CD4-positive, alpha-beta T cell (primary cell): ENCODE measurements at regions not wholly inside any gene's neighbourhood (a gene's known extent, or its start where the extent isn't known, plus 50 kb on each side); places are given as distances from the start of the nearest gene placed in this dataset.

ENCODE experiments used
- ATAC-seq: fragments of 200-7000 bp; cut with Tn5 transposase; one replicate; pipeline ENCODE4 v1.10.0; 2022; ENCODE audit warnings: mild to moderate bottlenecking; ENCODE audit not compliant: poor library complexity
- CTCF ChIA-PET: fragments of 350-600 bp; sonication (Branson Sonifier 250); formaldehyde crosslinking; loops from one replicate; lab custom pipeline; 2021; ENCODE audit warnings: antibody characterized with exemption, inconsistent platforms; lab: Charles Lee
- POLR2A ChIA-PET: fragments of 350-600 bp; sonication (Branson Sonifier 250); formaldehyde crosslinking; loops from one replicate; lab custom pipeline; 2021; ENCODE audit warnings: antibody characterized with exemption, inconsistent platforms; lab: Charles Lee
- DNase-seq, 14 experiments: peaks; one replicate each; pipeline ENCODE4 v3.0.0-alpha.2; 2013 to 2020; ENCODE audit warnings: mixed read lengths in 2 of 14
- H3K27ac ChIP-seq, 2 donors: one replicate each; pipeline versions ENCODE4 v1.5.1 to v1.7.0; 2013; ENCODE audit warnings: low read length in 2 of 2, low read depth in 1 of 2, mild to moderate bottlenecking in 1 of 2
- H3K27me3 ChIP-seq, 2 experiments: 1 replicate in 1 of 2; 2 replicates in 1 of 2; pipeline versions ENCODE4 v1.6.1 to v1.7.0; 2013; ENCODE audit warnings: low read length in 2 of 2, control low read depth in 1 of 2, mild to moderate bottlenecking in 1 of 2, moderate library complexity in 1 of 2; ENCODE audit not compliant: insufficient read depth in 2 of 2, control insufficient read depth in 1 of 2
- H3K36me3 ChIP-seq: one replicate; pipeline ENCODE4 v1.6.1; 2013; ENCODE audit warnings: low read length, control low read depth; ENCODE audit not compliant: insufficient read depth
- H3K4me1 ChIP-seq: one replicate; pipeline ENCODE4 v1.6.1; 2013; ENCODE audit warnings: low read length, control low read depth; ENCODE audit not compliant: insufficient read depth
- H3K4me3 ChIP-seq: one replicate; pipeline ENCODE4 v1.5.1; 2013; ENCODE audit warnings: mild to moderate bottlenecking, low read length, moderate library complexity
- H3K9me3 ChIP-seq, 2 experiments: 1 replicate in 1 of 2; 2 replicates in 1 of 2; pipeline versions ENCODE4 v1.6.1 to v1.7.0; 2013; ENCODE audit warnings: low read length in 2 of 2, mild to moderate bottlenecking in 2 of 2, control low read depth in 1 of 2, moderate library complexity in 1 of 2; ENCODE audit not compliant: control insufficient read depth in 1 of 2, insufficient read depth in 1 of 2
- H3K27ac Mint-ChIP-seq: one replicate; pipeline ENCODE4 v1.8.0; 2020; ENCODE audit warnings: mixed read lengths
- H3K27me3 Mint-ChIP-seq: one replicate; pipeline ENCODE4 v1.8.0; 2021; ENCODE audit warnings: mixed read lengths
- H3K36me3 Mint-ChIP-seq: one replicate; pipeline ENCODE4 v1.8.0; 2021; ENCODE audit warnings: low read depth, mixed read lengths
- H3K4me1 Mint-ChIP-seq: one replicate; pipeline ENCODE4 v1.8.0; 2021; ENCODE audit warnings: low read depth, mixed read lengths
- H3K4me3 Mint-ChIP-seq: one replicate; pipeline ENCODE4 v1.8.0; 2020; ENCODE audit warnings: mild to moderate bottlenecking, mixed read lengths
- H3K9me3 Mint-ChIP-seq: one replicate; pipeline ENCODE4 v1.8.0; 2020; ENCODE audit warnings: mixed read lengths
- CTCF ChIP-seq: fragments of 200-600 bp; IDR thresholded peaks from one replicate; pipeline ENCODE4 v1.8.0; 2022; ENCODE audit warnings: antibody characterized with exemption, mild to moderate bottlenecking
- intact Hi-C, 2 experiments: fragments of 100-400 bp; cut with DNase I in 1 of 2; cut with micrococcal nuclease in 1 of 2; formaldehyde crosslinking; loops; one replicate each; pipeline versions ENCODE4 v1.15.1 to v1.9.0; 2023 to 2025; cut with DNase I, micrococcal nuclease

GRCh38 chr4:156298230-156298629, 344.6 kb upstream of the CTSO start:
- Mint-ChIP-seq H3K36me3 (no peaks in the 10 kb centered on the region), H3K9me3 (peaks cover 1% of the 10 kb centered on the region), H3K4me3 (no peak overlapping the region), H3K27me3 (no peaks in the 10 kb centered on the region), H3K27ac (no peak overlapping the region), H3K4me1 (no peaks in the 10 kb centered on the region)
- CTCF ChIA-PET: no interaction called here
- no peak overlapping the region for H3K4me3 ChIP-seq
- peaks cover 0 to 4% of the 10 kb centered on the region in 2 experiments for H3K9me3 ChIP-seq
- no peak for ATAC-seq
- intact Hi-C loops: no loop called here
- no peaks in the 10 kb centered on the region for H3K36me3 ChIP-seq
- H3K27me3 ChIP-seq: no peaks in the 10 kb centered on the region
- TF ChIP-seq CTCF: no peak
- H3K4me1 ChIP-seq: no peaks in the 10 kb centered on the region
- DNase-seq: no peak
- H3K27ac ChIP-seq: no peak overlapping the region
- POLR2A ChIA-PET: no interaction called here

- DNase-seq (no peak), ATAC-seq (no peak)
- no peaks in the 10 kb centered on the region for H3K27me3 Mint-ChIP-seq
- Histone ChIP-seq H3K4me1 (no peaks in the 10 kb centered on the region), H3K36me3 (no peaks in the 10 kb centered on the region), H3K27me3 (no peaks in the 10 kb centered on the region), H3K4me3 (no peak overlapping the region), H3K9me3 (peaks cover 0 to 3% of the 10 kb centered on the region in 2 experiments), H3K27ac (no peak overlapping the region)
- intact Hi-C loops: no loop called here
- no peak overlapping the region for H3K27ac Mint-ChIP-seq
- no peak for TF ChIP-seq CTCF
- CTCF ChIA-PET: no interaction called here
- H3K4me1 Mint-ChIP-seq: no peaks in the 10 kb centered on the region
- no peaks in the 10 kb centered on the region for H3K9me3 Mint-ChIP-seq
- H3K36me3 Mint-ChIP-seq: no peaks in the 10 kb centered on the region
- POLR2A ChIA-PET: no interaction called here
- no peak overlapping the region for H3K4me3 Mint-ChIP-seq
Measured at GRCh38 chr4:156295676-156296195, 342.1 kb upstream of the CTSO start.

GRCh38 chr4:156294577-156294976, 340.9 kb upstream of the CTSO start:
- CTCF ChIA-PET: no interaction called here

More at GRCh38 chr4:156294577-156294976, 340.9 kb upstream of the CTSO start:
- Mint-ChIP-seq H3K4me3 (no peak overlapping the region), H3K9me3 (no peaks in the 10 kb centered on the region), H3K27me3 (no peaks in the 10 kb centered on the region), H3K27ac (no peak overlapping the region), H3K4me1 (no peaks in the 10 kb centered on the region), H3K36me3 (no peaks in the 10 kb centered on the region)
- POLR2A ChIA-PET: no interaction called here
- DNase-seq (no peak), ATAC-seq (no peak)
- Histone ChIP-seq H3K27me3 (no peaks in the 10 kb centered on the region), H3K27ac (no peak overlapping the region), H3K4me1 (no peaks in the 10 kb centered on the region), H3K9me3 (peaks cover 0 to 3% of the 10 kb centered on the region in 2 experiments), H3K36me3 (no peaks in the 10 kb centered on the region), H3K4me3 (no peak overlapping the region)
- intact Hi-C loops: no loop called here
- TF ChIP-seq CTCF: no peak
